HL-60 (cell line): ENCODE measurements at regions not wholly inside any gene's neighbourhood (a gene's known extent, or its start where the extent isn't known, plus 50 kb on each side); places are given as distances from the start of the nearest gene placed in this dataset.

Experiments
- DNase-seq, 2 experiments: peaks; one replicate each; pipeline ENCODE4 v3.0.0-alpha.2; 2010 to 2020; ENCODE audit warnings: low read depth in 1 of 2, low spot score in 1 of 2
- H3K27ac ChIP-seq: fragments of 250-450 bp; sonication (Bioruptor Pico); replicated peaks from 2 replicates; pipeline ENCODE4 v1.5.1; 2020; ENCODE audit warnings: mild to moderate bottlenecking, moderate library complexity
- H3K27me3 ChIP-seq: fragments of 250-450 bp; sonication (Bioruptor Pico); 2 replicates; pipeline ENCODE4 v1.5.1; 2021; ENCODE audit warnings: mild to moderate bottlenecking, moderate library complexity; ENCODE audit not compliant: insufficient read depth, poor library complexity, severe bottlenecking
- H3K4me3 ChIP-seq: replicated peaks from 2 replicates; pipeline ENCODE4 v1.5.1; 2011; ENCODE audit warnings: mild to moderate bottlenecking, control low read depth, low read length; ENCODE audit not compliant: insufficient read depth
- CTCF ChIP-seq: IDR thresholded peaks from one replicate; pipeline ENCODE4 v1.5.1; 2011; ENCODE audit warnings: low read length, control low read depth, inconsistent platforms; ENCODE audit not compliant: insufficient read depth
- GABPA ChIP-seq: IDR thresholded peaks from 2 replicates; pipeline ENCODE4 v1.6.1; 2012; ENCODE audit warnings: low read depth
- POLR2AphosphoS5 ChIP-seq: IDR thresholded peaks from 2 replicates; pipeline ENCODE4 v1.6.1; 2012; ENCODE audit warnings: low read depth
- REST ChIP-seq: IDR thresholded peaks from 2 replicates; pipeline ENCODE4 v1.6.1; 2012; ENCODE audit warnings: low read depth; ENCODE audit not compliant: insufficient replicate concordance
- SPI1 ChIP-seq: IDR thresholded peaks from 2 replicates; pipeline ENCODE4 v1.6.1; 2012; ENCODE audit warnings: low read depth, mild to moderate bottlenecking, borderline replicate concordance

- DNase-seq: no peak
- H3K27me3 ChIP-seq: no peaks in the 10 kb centered on the region
- peak overlapping the region; percentile 92 for H3K27ac ChIP-seq
- no peak overlapping the region for H3K4me3 ChIP-seq
- TF ChIP-seq GABPA: no peak
- TF ChIP-seq CTCF: no peak
Measured at GRCh38 chr5:17401470-17402288, 96.4 kb upstream of the TAF11L2 start.

GRCh38 chr5:17402289-17403121, 95.5 kb upstream of the TAF11L2 start:
- Histone ChIP-seq H3K27ac (peak overlapping the region; percentile 92), H3K27me3 (no peaks in the 10 kb centered on the region), H3K4me3 (no peak overlapping the region)
- DNase-seq: peak in 1 of 2 experiments; percentile 40
- TF ChIP-seq POLR2AphosphoS5: no peak
- TF ChIP-seq GABPA: no peak
- TF ChIP-seq CTCF: no peak
- no peak for TF ChIP-seq REST
- no peak for TF ChIP-seq SPI1

- no peak for DNase-seq
- TF ChIP-seq GABPA (no peak), SPI1 (no peak), POLR2AphosphoS5 (no peak), CTCF (no peak), REST (no peak)
- Histone ChIP-seq H3K27ac (no peak overlapping the region; the same call in 1 of the 2 replicates), H3K4me3 (no peak overlapping the region), H3K27me3 (no peaks in the 10 kb centered on the region)
Measured at GRCh38 chr5:17403695-17404490, 94.1 kb upstream of the TAF11L2 start.
